SK-N-SH treated with all-trans-retinoic acid at 6 μM for 48 hours (cell line): ENCODE measurements at regions not wholly inside any gene's neighbourhood (a gene's known extent, or its start where the extent isn't known, plus 50 kb on each side); places are given as distances from the start of the nearest gene placed in this dataset.

ENCODE experiments used
- BACH2 ChIP-seq: fragments of 250-450 bp; sonication (Bioruptor Pico); IDR thresholded peaks from 2 replicates; pipeline ENCODE4 v1.9.0; 2021; ENCODE audit warnings: mild to moderate bottlenecking, borderline replicate concordance
- CSDC2 ChIP-seq: fragments of 250-450 bp; sonication (Bioruptor Pico); IDR thresholded peaks from 2 replicates; pipeline ENCODE4 v1.5.0; 2020; ENCODE audit warnings: mild to moderate bottlenecking, moderate library complexity
- ESRRG ChIP-seq: fragments of 250-450 bp; sonication (Bioruptor Pico); IDR thresholded peaks from 2 replicates; pipeline ENCODE4 v1.6.1; 2021; ENCODE audit warnings: mild to moderate bottlenecking
- GLIS3 ChIP-seq: fragments of 250-450 bp; sonication (Bioruptor Pico); IDR thresholded peaks from 2 replicates; pipeline ENCODE4 v1.5.0; 2020; ENCODE audit warnings: mild to moderate bottlenecking, moderate library complexity
- OSR1 ChIP-seq: fragments of 250-450 bp; sonication (Bioruptor Pico); IDR thresholded peaks from 2 replicates; pipeline ENCODE4 v1.8.0; 2022; ENCODE audit warnings: moderate library complexity, mild to moderate bottlenecking, inconsistent platforms
- RARB ChIP-seq: fragments of 250-450 bp; sonication (Bioruptor Pico); IDR thresholded peaks from 2 replicates; pipeline ENCODE4 v1.8.0; 2021; ENCODE audit warnings: mild to moderate bottlenecking, moderate library complexity
- TCF4 ChIP-seq: fragments of 250-450 bp; sonication (Bioruptor Pico); IDR thresholded peaks from 2 replicates; pipeline ENCODE4 v1.8.0; 2021; ENCODE audit warnings: mild to moderate bottlenecking, moderate library complexity, borderline replicate concordance
- TOX ChIP-seq: fragments of 250-450 bp; sonication (Bioruptor Pico); IDR thresholded peaks from 2 replicates; pipeline ENCODE4 v1.8.0; 2021; ENCODE audit warnings: mild to moderate bottlenecking, moderate library complexity, borderline replicate concordance
- ZC3H10 ChIP-seq: fragments of 250-450 bp; sonication (Bioruptor Pico); IDR thresholded peaks from 2 replicates; pipeline ENCODE4 v1.5.1; 2021; ENCODE audit warnings: mild to moderate bottlenecking, moderate library complexity
- ZFP3 ChIP-seq: fragments of 250-450 bp; sonication (Bioruptor Pico); IDR thresholded peaks from 2 replicates; pipeline ENCODE4 v1.5.0; 2020; ENCODE audit warnings: mild to moderate bottlenecking, moderate library complexity
- ZFP30 ChIP-seq: fragments of 450-650 bp; formaldehyde crosslinking; IDR thresholded peaks from 2 replicates; pipeline ENCODE4 v1.5.0; 2022; ENCODE audit warnings: mild to moderate bottlenecking, moderate library complexity
- ZNF565 ChIP-seq: fragments of 450-650 bp; formaldehyde crosslinking; conservative IDR thresholded peaks from 2 replicates; pipeline ENCODE4 v1.5.0; 2020; ENCODE audit warnings: low read depth, mild to moderate bottlenecking, moderate library complexity
- ZNF70 ChIP-seq: fragments of 450-650 bp; formaldehyde crosslinking; IDR thresholded peaks from 2 replicates; pipeline ENCODE4 v1.5.0; 2020; ENCODE audit warnings: mild to moderate bottlenecking, moderate library complexity
- TF ChIP-seq, protein P1 (sequence below): fragments of 250-450 bp; sonication (Bioruptor Pico); IDR thresholded peaks from 2 replicates; pipeline ENCODE4 v1.8.0; 2020; ENCODE audit warnings: mild to moderate bottlenecking, moderate library complexity, borderline replicate concordance

GRCh38 chr3:137062250-137062649 is 104.5 kb downstream of the IL20RB start:
- TF ChIP-seq, protein P1, sequence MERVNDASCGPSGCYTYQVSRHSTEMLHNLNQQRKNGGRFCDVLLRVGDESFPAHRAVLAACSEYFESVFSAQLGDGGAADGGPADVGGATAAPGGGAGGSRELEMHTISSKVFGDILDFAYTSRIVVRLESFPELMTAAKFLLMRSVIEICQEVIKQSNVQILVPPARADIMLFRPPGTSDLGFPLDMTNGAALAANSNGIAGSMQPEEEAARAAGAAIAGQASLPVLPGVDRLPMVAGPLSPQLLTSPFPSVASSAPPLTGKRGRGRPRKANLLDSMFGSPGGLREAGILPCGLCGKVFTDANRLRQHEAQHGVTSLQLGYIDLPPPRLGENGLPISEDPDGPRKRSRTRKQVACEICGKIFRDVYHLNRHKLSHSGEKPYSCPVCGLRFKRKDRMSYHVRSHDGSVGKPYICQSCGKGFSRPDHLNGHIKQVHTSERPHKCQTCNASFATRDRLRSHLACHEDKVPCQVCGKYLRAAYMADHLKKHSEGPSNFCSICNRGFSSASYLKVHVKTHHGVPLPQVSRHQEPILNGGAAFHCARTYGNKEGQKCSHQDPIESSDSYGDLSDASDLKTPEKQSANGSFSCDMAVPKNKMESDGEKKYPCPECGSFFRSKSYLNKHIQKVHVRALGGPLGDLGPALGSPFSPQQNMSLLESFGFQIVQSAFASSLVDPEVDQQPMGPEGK (CRISPR knock-in tag): no peak
- TF ChIP-seq ZC3H10 (CRISPR knock-in tag) (no peak), ESRRG (CRISPR knock-in tag) (no peak), BACH2 (CRISPR knock-in tag) (no peak), RARB (CRISPR knock-in tag) (no peak), ZFP3 (CRISPR knock-in tag) (no peak), ZFP30 (no peak), GLIS3 (no peak), TOX (CRISPR knock-in tag) (no peak), ZNF70 (CRISPR knock-in tag) (no peak), ZNF565 (CRISPR knock-in tag) (no peak), TCF4 (CRISPR knock-in tag) (no peak), CSDC2 (CRISPR knock-in tag) (no peak), OSR1 (CRISPR knock-in tag) (no peak)
